ENCODE measurements at regions not wholly inside any gene's neighbourhood (a gene's known extent, or its start where the extent isn't known, plus 50 kb on each side); places are given as distances from the start of the nearest gene placed in this dataset.

DNA sequence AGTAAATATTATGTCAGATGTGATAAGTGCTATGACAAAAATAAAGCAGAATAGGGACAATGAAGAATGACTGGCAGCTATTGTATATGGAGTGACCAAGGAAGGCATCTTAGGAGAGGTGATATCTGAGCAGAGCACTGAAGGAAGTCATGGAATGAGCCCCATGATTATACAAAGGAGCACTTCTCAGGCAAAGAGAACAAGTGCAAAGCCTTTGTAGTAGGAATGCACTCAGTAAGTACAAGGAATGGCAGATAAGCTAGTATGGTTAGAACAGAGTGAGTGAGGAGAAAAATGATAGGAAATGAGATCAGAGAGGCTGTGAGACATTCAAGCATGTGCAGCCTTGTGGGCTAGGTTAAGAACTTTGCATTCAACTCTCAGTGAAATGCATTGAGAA lies 214.8 kb downstream of the LURAP1L start:
- TF ChIP-seq POLR2AphosphoS5 (IDR thresholded peaks at IDR 0.05) = no peak
- TF ChIP-seq, protein P1, sequence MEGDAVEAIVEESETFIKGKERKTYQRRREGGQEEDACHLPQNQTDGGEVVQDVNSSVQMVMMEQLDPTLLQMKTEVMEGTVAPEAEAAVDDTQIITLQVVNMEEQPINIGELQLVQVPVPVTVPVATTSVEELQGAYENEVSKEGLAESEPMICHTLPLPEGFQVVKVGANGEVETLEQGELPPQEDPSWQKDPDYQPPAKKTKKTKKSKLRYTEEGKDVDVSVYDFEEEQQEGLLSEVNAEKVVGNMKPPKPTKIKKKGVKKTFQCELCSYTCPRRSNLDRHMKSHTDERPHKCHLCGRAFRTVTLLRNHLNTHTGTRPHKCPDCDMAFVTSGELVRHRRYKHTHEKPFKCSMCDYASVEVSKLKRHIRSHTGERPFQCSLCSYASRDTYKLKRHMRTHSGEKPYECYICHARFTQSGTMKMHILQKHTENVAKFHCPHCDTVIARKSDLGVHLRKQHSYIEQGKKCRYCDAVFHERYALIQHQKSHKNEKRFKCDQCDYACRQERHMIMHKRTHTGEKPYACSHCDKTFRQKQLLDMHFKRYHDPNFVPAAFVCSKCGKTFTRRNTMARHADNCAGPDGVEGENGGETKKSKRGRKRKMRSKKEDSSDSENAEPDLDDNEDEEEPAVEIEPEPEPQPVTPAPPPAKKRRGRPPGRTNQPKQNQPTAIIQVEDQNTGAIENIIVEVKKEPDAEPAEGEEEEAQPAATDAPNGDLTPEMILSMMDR (IDR thresholded peaks at IDR 0.05; ENCODE audit: poor library complexity, severe bottlenecking) = no peak
- TF ChIP-seq EP300 (conservative IDR thresholded peaks at IDR 0.05; ENCODE audit: poor library complexity, severe bottlenecking) = no peak

Data from neural cell (in vitro differentiated cells).